ENCODE measurements at regions not wholly inside any gene's neighbourhood (a gene's known extent, or its start where the extent isn't known, plus 50 kb on each side); places are given as distances from the start of the nearest gene placed in this dataset.

DNA sequence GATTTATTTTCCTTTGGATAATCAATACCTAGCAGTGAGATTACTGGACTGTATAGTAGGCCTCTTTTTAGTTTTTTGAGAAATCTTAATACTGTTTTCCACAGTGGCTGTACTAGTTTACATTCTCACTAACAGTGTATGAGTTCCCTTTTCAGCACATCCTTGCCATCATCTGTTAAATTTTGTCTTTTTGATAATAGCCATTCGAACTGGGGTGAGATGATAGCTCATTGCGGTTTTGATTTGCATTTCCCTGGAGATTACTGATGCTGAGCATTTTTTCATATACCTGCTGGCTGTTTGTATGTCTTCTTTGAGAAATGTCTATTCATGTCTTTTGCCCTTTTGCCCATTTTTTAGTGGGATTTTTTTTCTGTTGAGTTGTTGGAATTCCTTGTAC is 210.8 kb downstream of the CGGBP1 start:
- TF ChIP-seq, protein P1, sequence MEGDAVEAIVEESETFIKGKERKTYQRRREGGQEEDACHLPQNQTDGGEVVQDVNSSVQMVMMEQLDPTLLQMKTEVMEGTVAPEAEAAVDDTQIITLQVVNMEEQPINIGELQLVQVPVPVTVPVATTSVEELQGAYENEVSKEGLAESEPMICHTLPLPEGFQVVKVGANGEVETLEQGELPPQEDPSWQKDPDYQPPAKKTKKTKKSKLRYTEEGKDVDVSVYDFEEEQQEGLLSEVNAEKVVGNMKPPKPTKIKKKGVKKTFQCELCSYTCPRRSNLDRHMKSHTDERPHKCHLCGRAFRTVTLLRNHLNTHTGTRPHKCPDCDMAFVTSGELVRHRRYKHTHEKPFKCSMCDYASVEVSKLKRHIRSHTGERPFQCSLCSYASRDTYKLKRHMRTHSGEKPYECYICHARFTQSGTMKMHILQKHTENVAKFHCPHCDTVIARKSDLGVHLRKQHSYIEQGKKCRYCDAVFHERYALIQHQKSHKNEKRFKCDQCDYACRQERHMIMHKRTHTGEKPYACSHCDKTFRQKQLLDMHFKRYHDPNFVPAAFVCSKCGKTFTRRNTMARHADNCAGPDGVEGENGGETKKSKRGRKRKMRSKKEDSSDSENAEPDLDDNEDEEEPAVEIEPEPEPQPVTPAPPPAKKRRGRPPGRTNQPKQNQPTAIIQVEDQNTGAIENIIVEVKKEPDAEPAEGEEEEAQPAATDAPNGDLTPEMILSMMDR (IDR thresholded peaks at IDR 0.05) = no peak
- TF ChIP-seq POLR2A (IDR thresholded peaks at IDR 0.05) = no peak
- no peak for TF ChIP-seq EP300 (IDR thresholded peaks at IDR 0.05; ENCODE audit: low read depth)
